Prostate gland (tissue), 2 donors: ENCODE measurements at regions not wholly inside any gene's neighbourhood (a gene's known extent, or its start where the extent isn't known, plus 50 kb on each side); places are given as distances from the start of the nearest gene placed in this dataset.

ENCODE experiments used
- DNase-seq: peaks from one replicate; pipeline ENCODE4 v3.0.0-alpha.2; 2019; ENCODE audit warnings: low spot score
- H3K27ac ChIP-seq, 2 donors: fragments of 200-600 bp; sonication (generic); 2 replicates each; pipeline ENCODE4 v1.5.1; 2017 to 2019
- H3K27me3 ChIP-seq: fragments of 200-600 bp; sonication (generic); replicated peaks from 2 replicates; pipeline ENCODE4 v1.5.1; 2019; ENCODE audit not compliant: insufficient read depth
- H3K36me3 ChIP-seq, 2 donors: fragments of 200-600 bp; sonication (generic); 1 replicate in 1 of 2; 2 replicates in 1 of 2; pipeline versions ENCODE4 v1.5.1 to v1.8.1; 2017 to 2019
- H3K4me1 ChIP-seq: fragments of 200-600 bp; sonication (generic); replicated peaks from 2 replicates; pipeline ENCODE4 v1.5.1; 2019
- H3K4me3 ChIP-seq, 2 donors: fragments of 200-600 bp; sonication (generic); 2 replicates each; pipeline ENCODE4 v1.5.1; 2017 to 2019
- H3K9me3 ChIP-seq: fragments of 200-600 bp; sonication (generic); 2 replicates; pipeline ENCODE4 v1.5.1; 2017
- POLR2A ChIP-seq: fragments of 450-650 bp; IDR thresholded peaks from one replicate; pipeline ENCODE4 v1.6.1; 2016; ENCODE audit warnings: antibody characterized with exemption, mild to moderate bottlenecking
- POLR2AphosphoS5 ChIP-seq: sonication (generic); formaldehyde crosslinking; IDR thresholded peaks from one replicate; pipeline ENCODE4 v1.6.1; 2017; ENCODE audit warnings: antibody characterized with exemption
- WGBS: methylation state at CpG from one replicate; pipeline ENCODE4 v1.1.5; 2018; 5-methylcytosine and 5-hydroxymethylcytosine counted together
- intact Hi-C: fragments of 100-400 bp; cut with DNase I; formaldehyde crosslinking; loops from one replicate; pipeline ENCODE4 v1.14.2; 2022
- TF ChIP-seq, protein P1 (sequence below), 4 experiments: fragments of 200-600 bp in 2 of 4; fragments of 450-650 bp in 2 of 4; sonication (generic) in 2 of 4; IDR thresholded peaks; 1 replicate in 3 of 4; 2 replicates in 1 of 4; pipeline ENCODE4 v1.5.1; 2016 to 2019; ENCODE audit warnings: antibody characterized with exemption in 4 of 4, mild to moderate bottlenecking in 2 of 4, moderate library complexity in 2 of 4

DNA sequence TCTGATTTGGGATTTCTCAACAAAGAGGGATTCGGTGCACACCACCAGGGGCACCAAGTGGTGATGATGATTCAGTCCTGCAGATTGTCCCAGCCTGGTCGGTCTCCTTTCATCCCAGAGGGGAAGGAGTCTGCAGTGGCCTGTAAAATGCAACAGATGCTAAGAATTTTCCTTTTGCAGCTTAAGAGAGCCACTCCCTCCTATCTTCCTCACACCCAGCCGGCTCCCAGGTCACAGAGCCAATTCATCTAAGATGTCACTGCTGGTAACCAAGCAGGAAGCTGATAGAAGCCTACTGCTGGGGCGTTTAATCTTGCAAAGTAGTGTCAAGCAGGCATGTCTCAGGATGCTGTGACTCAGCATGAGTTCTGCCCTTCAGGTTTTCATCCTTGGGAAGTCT is 203.8 kb upstream of the LRFN2 start:
- H3K4me1 ChIP-seq = no peaks in the 10 kb centered on the region
- H3K27ac ChIP-seq = no peak overlapping the region
- H3K4me3 ChIP-seq = no peak overlapping the region
- DNase-seq = no peak
- TF ChIP-seq POLR2AphosphoS5 (no peak), POLR2A (no peak)
- TF ChIP-seq, protein P1, sequence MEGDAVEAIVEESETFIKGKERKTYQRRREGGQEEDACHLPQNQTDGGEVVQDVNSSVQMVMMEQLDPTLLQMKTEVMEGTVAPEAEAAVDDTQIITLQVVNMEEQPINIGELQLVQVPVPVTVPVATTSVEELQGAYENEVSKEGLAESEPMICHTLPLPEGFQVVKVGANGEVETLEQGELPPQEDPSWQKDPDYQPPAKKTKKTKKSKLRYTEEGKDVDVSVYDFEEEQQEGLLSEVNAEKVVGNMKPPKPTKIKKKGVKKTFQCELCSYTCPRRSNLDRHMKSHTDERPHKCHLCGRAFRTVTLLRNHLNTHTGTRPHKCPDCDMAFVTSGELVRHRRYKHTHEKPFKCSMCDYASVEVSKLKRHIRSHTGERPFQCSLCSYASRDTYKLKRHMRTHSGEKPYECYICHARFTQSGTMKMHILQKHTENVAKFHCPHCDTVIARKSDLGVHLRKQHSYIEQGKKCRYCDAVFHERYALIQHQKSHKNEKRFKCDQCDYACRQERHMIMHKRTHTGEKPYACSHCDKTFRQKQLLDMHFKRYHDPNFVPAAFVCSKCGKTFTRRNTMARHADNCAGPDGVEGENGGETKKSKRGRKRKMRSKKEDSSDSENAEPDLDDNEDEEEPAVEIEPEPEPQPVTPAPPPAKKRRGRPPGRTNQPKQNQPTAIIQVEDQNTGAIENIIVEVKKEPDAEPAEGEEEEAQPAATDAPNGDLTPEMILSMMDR (IDR thresholded peaks at IDR 0.05) = no peak
- H3K27me3 ChIP-seq = no peaks in the 10 kb centered on the region
- WGBS = 32% methylated on average over 4 of the region's 4 CpGs
- H3K9me3 ChIP-seq = no peaks in the 10 kb centered on the region
- intact Hi-C loops = no loop called here
- no peaks in the 10 kb centered on the region for H3K36me3 ChIP-seq

GRCh38 chr6:40788661-40789655 is 201.8 kb upstream of the LRFN2 start:
- 55% methylated on average over 11 of the region's 11 CpGs for WGBS
- TF ChIP-seq POLR2A (no peak), POLR2AphosphoS5 (no peak)
- TF ChIP-seq, protein P1 (IDR thresholded peaks at IDR 0.05) = no peak
- Histone ChIP-seq H3K36me3 (no peaks in the 10 kb centered on the region), H3K27me3 (no peaks in the 10 kb centered on the region), H3K9me3 (no peaks in the 10 kb centered on the region), H3K27ac (no peak overlapping the region), H3K4me1 (no peaks in the 10 kb centered on the region), H3K4me3 (no peak overlapping the region)
- intact Hi-C loops = no loop called here
- no peak for DNase-seq

DNA sequence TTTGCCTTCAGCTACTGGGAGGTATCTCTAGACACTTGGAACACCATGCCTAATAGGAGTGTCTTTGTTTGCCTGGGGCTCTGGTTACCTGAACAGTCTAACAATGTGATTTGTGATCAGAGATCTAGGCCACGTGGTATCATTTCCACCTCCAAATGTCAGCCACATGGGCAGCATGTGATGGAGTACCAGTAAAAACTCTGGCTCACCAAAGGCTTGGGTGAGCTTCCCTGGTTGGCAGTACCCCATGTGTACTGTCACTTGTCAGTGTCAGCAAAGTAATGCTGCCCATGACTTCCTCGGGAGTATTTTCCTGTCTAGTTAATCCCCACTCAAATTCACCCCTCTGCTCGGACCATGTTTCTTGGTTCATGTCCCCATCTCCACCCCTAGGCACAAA is 195.2 kb upstream of the LRFN2 start:
- DNase-seq = no peak
- Histone ChIP-seq H3K27me3 (no peaks in the 10 kb centered on the region), H3K4me3 (no peak overlapping the region), H3K27ac (no peak overlapping the region), H3K36me3 (no peaks in the 10 kb centered on the region), H3K4me1 (no peaks in the 10 kb centered on the region), H3K9me3 (no peaks in the 10 kb centered on the region)
- intact Hi-C loops = no loop called here
- WGBS = 65% methylated on average over 3 of the region's 3 CpGs
- TF ChIP-seq POLR2A = no peak
- TF ChIP-seq POLR2AphosphoS5 = no peak
- TF ChIP-seq, protein P1 (IDR thresholded peaks at IDR 0.05) = no peak

DNA sequence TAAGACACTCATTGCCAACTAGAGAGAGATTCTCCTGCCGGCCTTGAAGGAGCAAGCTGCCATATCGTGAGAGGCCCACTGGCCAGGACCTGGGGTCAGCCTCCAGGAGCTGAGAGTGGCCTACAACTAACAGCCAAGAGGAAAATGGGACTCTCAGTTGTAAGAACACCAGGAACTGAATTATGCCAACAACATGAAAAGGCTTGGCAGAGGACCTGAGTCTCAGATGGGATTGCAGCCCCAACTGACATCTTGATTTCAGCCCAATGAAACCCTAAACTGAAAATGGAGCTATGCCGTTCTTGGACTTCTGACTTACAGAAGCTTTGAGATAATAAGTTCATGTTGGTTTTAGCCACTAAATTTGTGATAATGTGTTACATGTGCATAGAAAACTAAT is 193.5 kb upstream of the LRFN2 start:
- no peaks in the 10 kb centered on the region for H3K36me3 ChIP-seq

More for the DNA sequence above, 193.5 kb upstream of the LRFN2 start:
- DNase-seq = no peak
- Histone ChIP-seq H3K9me3 (no peaks in the 10 kb centered on the region), H3K27ac (no peak overlapping the region), H3K4me3 (no peak overlapping the region), H3K27me3 (no peaks in the 10 kb centered on the region), H3K4me1 (no peaks in the 10 kb centered on the region)
- no peak for TF ChIP-seq POLR2AphosphoS5
- TF ChIP-seq POLR2A = no peak
- TF ChIP-seq, protein P1 (IDR thresholded peaks at IDR 0.05) = no peak
- WGBS = 82% methylated on average over 3 of the region's 3 CpGs
- intact Hi-C loops = no loop called here
